SK-N-SH (cell line): ENCODE measurements at regions not wholly inside any gene's neighbourhood (a gene's known extent, or its start where the extent isn't known, plus 50 kb on each side); places are given as distances from the start of the nearest gene placed in this dataset.

ENCODE experiments used
- CTCF ChIP-seq: fragments of 200-600 bp; sonication (generic); IDR thresholded peaks from 2 replicates; pipeline ENCODE4 v1.6.1; 2017; ENCODE audit warnings: antibody characterized with exemption, mild to moderate bottlenecking, moderate library complexity
- EZH2phosphoT487 ChIP-seq: fragments of 200-600 bp; sonication (generic); IDR thresholded peaks from 2 replicates; pipeline ENCODE4 v1.6.1; 2017; ENCODE audit warnings: low read depth, mixed run types, mild to moderate bottlenecking, antibody characterized with exemption, moderate library complexity, borderline replicate concordance
- MAX ChIP-seq: IDR thresholded peaks from 2 replicates; pipeline ENCODE4 v1.4.0; 2012; ENCODE audit warnings: low read depth
- MEF2A ChIP-seq: IDR thresholded peaks from 2 replicates; pipeline ENCODE4 v1.4.0; 2012; ENCODE audit warnings: low read depth, borderline replicate concordance
- MXI1 ChIP-seq: IDR thresholded peaks from 2 replicates; pipeline ENCODE4 v1.6.1; 2012; ENCODE audit warnings: mild to moderate bottlenecking, low read depth, low read length, improper control_type of control experiment
- POLR2AphosphoS5 ChIP-seq: IDR thresholded peaks from 2 replicates; pipeline ENCODE4 v1.6.1; 2012; ENCODE audit warnings: low read depth, low read length
- REST ChIP-seq: IDR thresholded peaks from 2 replicates; pipeline ENCODE4 v1.6.1; 2012; ENCODE audit warnings: mild to moderate bottlenecking, low read depth, low read length, moderate library complexity
- RFX5 ChIP-seq: IDR thresholded peaks from 2 replicates; pipeline ENCODE4 v1.6.1; 2012; ENCODE audit warnings: mild to moderate bottlenecking, improper control_type of control experiment, low read length
- SIN3A ChIP-seq: IDR thresholded peaks from 2 replicates; pipeline ENCODE4 v1.6.1; 2012; ENCODE audit warnings: low read depth, mild to moderate bottlenecking, low read length, moderate library complexity, borderline replicate concordance
- SMC3 ChIP-seq: IDR thresholded peaks from 2 replicates; pipeline ENCODE4 v1.6.1; 2012; ENCODE audit warnings: low read depth, low read length, improper control_type of control experiment
- USF1 ChIP-seq: IDR thresholded peaks from 2 replicates; pipeline ENCODE4 v1.4.0; 2012; ENCODE audit warnings: low read depth, borderline replicate concordance
- USF2 ChIP-seq: fragments of 150-350 bp; IDR thresholded peaks from 2 replicates; pipeline ENCODE4 v1.6.1; 2017; ENCODE audit warnings: antibody characterized with exemption, low read length, low read depth, borderline replicate concordance
- YY1 ChIP-seq: IDR thresholded peaks from 2 replicates; pipeline ENCODE4 v1.4.0; 2012; ENCODE audit warnings: low read depth, mild to moderate bottlenecking

GRCh38 chr5:118353970-118354369 is 634.4 kb downstream of the DTWD2 start:
- TF ChIP-seq SIN3A (no peak), CTCF (no peak), SMC3 (no peak), MAX (no peak), EZH2phosphoT487 (no peak), USF1 (no peak), MXI1 (no peak), POLR2AphosphoS5 (no peak), YY1 (no peak), USF2 (no peak), RFX5 (no peak), MEF2A (no peak), REST (no peak)
